ENCODE measurements at regions not wholly inside any gene's neighbourhood (a gene's known extent, or its start where the extent isn't known, plus 50 kb on each side); places are given as distances from the start of the nearest gene placed in this dataset.
"Not testable (repeated sequence)": the region's sequence is repeated elsewhere in the genome, so short reads cannot be mapped to it uniquely, and the experiment has no call there.

- TF ChIP-seq CTCF (conservative IDR thresholded peaks at IDR 0.05; ENCODE audit: low read length); EZH2phosphoT487 (IDR thresholded peaks at IDR 0.05; ENCODE audit: borderline replicate concordance, low read depth, low read length): not testable (repeated sequence)
Observed at GRCh38 chr7:106713452-106713851, 52.5 kb upstream of the CCDC71L start.
